ENCODE measurements at regions not wholly inside any gene's neighbourhood (a gene's known extent, or its start where the extent isn't known, plus 50 kb on each side); places are given as distances from the start of the nearest gene placed in this dataset.

DNA sequence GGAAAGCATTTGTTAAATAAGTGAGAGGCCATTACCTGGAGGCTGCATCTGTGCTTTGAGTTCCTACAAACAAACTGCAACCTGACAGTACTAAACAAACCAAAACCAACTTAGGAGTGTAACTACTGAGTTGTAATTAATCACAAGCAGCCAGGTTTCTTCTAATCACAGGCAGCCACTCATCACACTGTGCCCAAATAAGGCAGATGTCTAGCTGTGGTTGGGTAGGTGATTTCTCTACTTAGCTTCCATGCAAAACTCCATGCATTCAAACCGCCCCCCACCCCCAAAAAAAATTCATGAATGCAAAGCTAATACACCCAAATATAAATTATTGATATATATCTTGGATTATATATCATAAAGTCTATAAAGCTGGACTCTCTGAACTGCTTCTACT is 461.1 kb downstream of the ARL4A start (continued):
- no peak for TF ChIP-seq CEBPZ (IDR thresholded peaks at IDR 0.05; ENCODE audit: low read depth, low read length)
- TF ChIP-seq BCL3 (IDR thresholded peaks at IDR 0.05; ENCODE audit: borderline replicate concordance, insufficient read depth, low read depth, low read length, poor library complexity, severe bottlenecking): no peak
- no peak for TF ChIP-seq RB1 (IDR thresholded peaks at IDR 0.05; ENCODE audit: borderline replicate concordance)
- no peak for TF ChIP-seq PML (IDR thresholded peaks at IDR 0.05; ENCODE audit: low read length)
- TF ChIP-seq STAT1 (conservative IDR thresholded peaks at IDR 0.05): no peak

GRCh38 chr7:13151978-13152377 is 464.5 kb downstream of the ARL4A start:
- Histone ChIP-seq H4K20me1 (ENCODE audit: control insufficient read depth, insufficient read depth) (no peaks in the 10 kb centered on the region), H3K9me3 (replicated peaks; ENCODE audit: control insufficient read depth, insufficient read depth, low read length) (no peaks in the 10 kb centered on the region), H3K27ac (ENCODE audit: control insufficient read depth, insufficient read depth) (no peak overlapping the region), H3K79me2 (ENCODE audit: control insufficient read depth, insufficient read depth, low read length) (no peaks in the 10 kb centered on the region), H3K27me3 (replicated peaks in 1 of 2; ENCODE audit: control insufficient read depth in 2 of 2, insufficient read depth in 2 of 2, low read length in 1 of 2) (no peaks in the 10 kb centered on the region), H3K4me3 (no peak overlapping the region), H2AFZ (ENCODE audit: control insufficient read depth, low read depth, low read length) (no peak overlapping the region), H3K4me1 (ENCODE audit: control insufficient read depth, insufficient read depth, low read length) (no peaks in the 10 kb centered on the region), H3K36me3 (ENCODE audit: control insufficient read depth in 2 of 2, insufficient read depth in 2 of 2, low read length in 1 of 2) (no peaks in the 10 kb centered on the region), H3K9ac (ENCODE audit: control insufficient read depth, insufficient read depth, low read length) (no peak overlapping the region), H3K4me2 (ENCODE audit: control insufficient read depth, insufficient read depth) (no peak overlapping the region)
- in situ Hi-C loops (cut with MboI): no loop called here
- intact Hi-C loops (cut with micrococcal nuclease; ENCODE audit: unreplicated experiment): no loop called here
- no peak for ATAC-seq
- ChIA-PET POLR2A (no interaction called here), CTCF (interaction anchor here (0.5 kb wide), 1 partner anchor 62 kb away, joined by 3 read pairs; no protein-coding TSS in a partner anchor), SMC1A (ENCODE audit: uncharacterized antibody, unreplicated experiment) (no interaction called here), RAD21 (ENCODE audit: unreplicated experiment) (no interaction called here)
- FAIRE-seq: no peak
- BruUV-seq (replicated peaks): no TSS peak
- no peak for DNase-seq (ENCODE audit: low read depth, low spot score)
- WGBS (ENCODE audit: insufficient coverage, insufficient replicate concordance, low lambda C conversion rate, missing lambda C conversion rate): 92% methylated on average over 1 of the region's 1 CpG
- TF ChIP-seq HSF1 (IDR thresholded peaks at IDR 0.05; ENCODE audit: low read depth, low read length) (no peak), NR2C1 (IDR thresholded peaks at IDR 0.05) (no peak), ZNF384 (IDR thresholded peaks at IDR 0.05; ENCODE audit: borderline replicate concordance, low read depth, low read length) (no peak), CHD1 (IDR thresholded peaks at IDR 0.05; ENCODE audit: low read depth, low read length) (no peak), HDAC6 (IDR thresholded peaks at IDR 0.05; ENCODE audit: unreplicated experiment) (no peak), MYB (IDR thresholded peaks at IDR 0.05; ENCODE audit: borderline replicate concordance, low read depth, low read length) (no peak), ZNF687 (IDR thresholded peaks at IDR 0.05) (no peak)

Data from GM12878 (cell line).